Colonic mucosa (tissue), 4 donors: ENCODE measurements at regions not wholly inside any gene's neighbourhood (a gene's known extent, or its start where the extent isn't known, plus 50 kb on each side); places are given as distances from the start of the nearest gene placed in this dataset.

Source experiments
- DNase-seq: peaks from one replicate; pipeline ENCODE4 v3.0.0-alpha.2; 2020
- H3K27ac ChIP-seq: fragments of 200-600 bp; one replicate; pipeline ENCODE4 v1.8.0; 2021
- H3K27me3 ChIP-seq: fragments of 200-600 bp; one replicate; pipeline ENCODE4 v1.8.0; 2021
- H3K36me3 ChIP-seq: fragments of 200-600 bp; one replicate; pipeline ENCODE4 v1.8.0; 2021
- H3K4me1 ChIP-seq: fragments of 200-600 bp; one replicate; pipeline ENCODE4 v1.8.0; 2021; ENCODE audit warnings: mild to moderate bottlenecking
- H3K4me3 ChIP-seq: fragments of 200-600 bp; one replicate; pipeline ENCODE4 v1.8.0; 2021
- H3K9ac ChIP-seq, 2 donors: one replicate each; pipeline ENCODE4 v1.7.0; 2013; ENCODE audit warnings: control low read depth in 2 of 2, low read depth in 2 of 2, low read length in 2 of 2
- H3K9me3 ChIP-seq: fragments of 200-600 bp; one replicate; pipeline ENCODE4 v1.8.0; 2021
- intact Hi-C: fragments of 100-400 bp; cut with DNase I; formaldehyde crosslinking; loops from one replicate; pipeline ENCODE4 v1.14.1; 2022
- TF ChIP-seq, protein P1 (sequence below): fragments of 200-600 bp; IDR thresholded peaks from one replicate; pipeline ENCODE4 v1.8.0; 2022; ENCODE audit warnings: antibody characterized with exemption, mild to moderate bottlenecking
- donor health status: healthy.
- donor health status: DM: no; HTN: no; CAD: no.
- donor health status: DM: no; HTN: no; CAD: no.

- Histone ChIP-seq H3K4me3 (no peak overlapping the region), H3K9ac (no peak overlapping the region), H3K4me1 (no peaks in the 10 kb centered on the region), H3K36me3 (no peaks in the 10 kb centered on the region), H3K9me3 (no peaks in the 10 kb centered on the region), H3K27me3 (no peaks in the 10 kb centered on the region), H3K27ac (no peak overlapping the region)
- TF ChIP-seq, protein P1, sequence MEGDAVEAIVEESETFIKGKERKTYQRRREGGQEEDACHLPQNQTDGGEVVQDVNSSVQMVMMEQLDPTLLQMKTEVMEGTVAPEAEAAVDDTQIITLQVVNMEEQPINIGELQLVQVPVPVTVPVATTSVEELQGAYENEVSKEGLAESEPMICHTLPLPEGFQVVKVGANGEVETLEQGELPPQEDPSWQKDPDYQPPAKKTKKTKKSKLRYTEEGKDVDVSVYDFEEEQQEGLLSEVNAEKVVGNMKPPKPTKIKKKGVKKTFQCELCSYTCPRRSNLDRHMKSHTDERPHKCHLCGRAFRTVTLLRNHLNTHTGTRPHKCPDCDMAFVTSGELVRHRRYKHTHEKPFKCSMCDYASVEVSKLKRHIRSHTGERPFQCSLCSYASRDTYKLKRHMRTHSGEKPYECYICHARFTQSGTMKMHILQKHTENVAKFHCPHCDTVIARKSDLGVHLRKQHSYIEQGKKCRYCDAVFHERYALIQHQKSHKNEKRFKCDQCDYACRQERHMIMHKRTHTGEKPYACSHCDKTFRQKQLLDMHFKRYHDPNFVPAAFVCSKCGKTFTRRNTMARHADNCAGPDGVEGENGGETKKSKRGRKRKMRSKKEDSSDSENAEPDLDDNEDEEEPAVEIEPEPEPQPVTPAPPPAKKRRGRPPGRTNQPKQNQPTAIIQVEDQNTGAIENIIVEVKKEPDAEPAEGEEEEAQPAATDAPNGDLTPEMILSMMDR = no peak
- intact Hi-C loops = no loop called here
- DNase-seq = no peak
These were observed 310.3 kb downstream of the EFNB2 start for GRCh38 chr13:106225126-106225525.

- intact Hi-C loops = no loop called here
- DNase-seq = no peak
- H3K36me3 ChIP-seq = no peaks in the 10 kb centered on the region
These were observed 315.3 kb downstream of the EFNB2 start for GRCh38 chr13:106220211-106220610.

GRCh38 chr13:106213028-106213757 lies 322.3 kb downstream of the EFNB2 start:
- H3K4me3 ChIP-seq = no peak overlapping the region
- no peaks in the 10 kb centered on the region for H3K36me3 ChIP-seq
- no peaks in the 10 kb centered on the region for H3K27me3 ChIP-seq
- TF ChIP-seq, protein P1 = no peak
- DNase-seq = no peak
- intact Hi-C loops = no loop called here
- no peaks in the 10 kb centered on the region for H3K9me3 ChIP-seq
- H3K27ac ChIP-seq = no peak overlapping the region
- H3K4me1 ChIP-seq = no peaks in the 10 kb centered on the region
- H3K9ac ChIP-seq = no peak overlapping the region

More at GRCh38 chr13:106220211-106220610, 315.3 kb downstream of the EFNB2 start:
- H3K4me1 ChIP-seq = no peaks in the 10 kb centered on the region
- H3K9me3 ChIP-seq = no peaks in the 10 kb centered on the region
- no peak overlapping the region for H3K4me3 ChIP-seq
- TF ChIP-seq, protein P1 = no peak
- H3K9ac ChIP-seq = no peak overlapping the region
- H3K27ac ChIP-seq = no peak overlapping the region
- no peaks in the 10 kb centered on the region for H3K27me3 ChIP-seq

DNA sequence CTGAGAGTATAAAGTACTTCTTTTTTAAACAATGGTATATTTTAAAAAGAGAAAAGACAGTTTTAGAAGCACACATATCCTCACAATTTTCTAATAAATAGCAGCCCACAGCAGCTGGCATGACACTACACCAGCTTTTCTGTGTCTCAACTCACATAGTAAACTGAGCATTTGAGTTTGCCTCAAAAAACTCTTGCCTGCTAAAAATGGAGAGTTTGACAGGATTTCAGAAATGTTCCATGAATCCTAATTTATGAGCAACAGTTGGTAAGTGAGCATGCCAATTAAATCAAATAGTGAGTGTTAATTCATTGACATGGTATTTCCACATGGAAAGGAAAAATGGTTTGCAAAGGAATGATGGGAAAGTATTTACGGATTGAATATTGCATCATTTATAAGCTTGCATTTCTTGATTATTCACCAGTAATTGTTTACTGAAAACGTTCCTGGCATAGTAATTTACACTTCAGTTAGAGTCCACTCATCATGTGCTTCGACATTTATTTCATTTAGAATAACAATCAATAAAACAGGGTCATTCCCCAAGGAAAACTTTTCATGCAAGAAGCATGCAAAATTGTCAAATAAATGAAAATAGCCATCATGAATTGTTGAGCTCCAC lies 323.0 kb downstream of the EFNB2 start:
- Histone ChIP-seq H3K9ac (no peak overlapping the region), H3K9me3 (no peaks in the 10 kb centered on the region), H3K4me3 (no peak overlapping the region), H3K36me3 (no peaks in the 10 kb centered on the region), H3K27me3 (no peaks in the 10 kb centered on the region), H3K27ac (no peak overlapping the region), H3K4me1 (no peaks in the 10 kb centered on the region)
- TF ChIP-seq, protein P1 = no peak
- no peak for DNase-seq
- intact Hi-C loops = no loop called here

GRCh38 chr13:106210324-106210723 lies 325.1 kb downstream of the EFNB2 start:
- DNase-seq = no peak
- Histone ChIP-seq H3K27ac (no peak overlapping the region), H3K27me3 (no peaks in the 10 kb centered on the region), H3K9me3 (no peaks in the 10 kb centered on the region), H3K4me3 (no peak overlapping the region), H3K4me1 (no peaks in the 10 kb centered on the region), H3K9ac (no peak overlapping the region), H3K36me3 (no peaks in the 10 kb centered on the region)
- intact Hi-C loops = no loop called here
- TF ChIP-seq, protein P1 = no peak
